Panc1 (cell line): ENCODE measurements at regions not wholly inside any gene's neighbourhood (a gene's known extent, or its start where the extent isn't known, plus 50 kb on each side); places are given as distances from the start of the nearest gene placed in this dataset.

Experiments
- CTCF ChIP-seq: fragments of 450-650 bp; IDR thresholded peaks from 2 replicates; pipeline ENCODE4 v1.5.1; 2017; ENCODE audit warnings: mild to moderate bottlenecking
- POLR2AphosphoS5 ChIP-seq: IDR thresholded peaks from 2 replicates; pipeline ENCODE4 v1.6.1; 2012; ENCODE audit warnings: mild to moderate bottlenecking, low read depth, low read length, moderate library complexity
- REST ChIP-seq, 2 experiments: IDR thresholded peaks; 2 replicates each; pipeline ENCODE4 v1.6.1; 2011 to 2012; ENCODE audit warnings: low read depth in 2 of 2, control low read depth in 1 of 2, low read length in 1 of 2, mild to moderate bottlenecking in 1 of 2, moderate library complexity in 1 of 2; ENCODE audit not compliant: insufficient read depth in 1 of 2
- SIN3A ChIP-seq: IDR thresholded peaks from 2 replicates; pipeline ENCODE4 v1.6.1; 2012; ENCODE audit warnings: low read depth, mild to moderate bottlenecking, low read length, moderate library complexity, borderline replicate concordance; ENCODE audit not compliant: insufficient read depth
- TCF7L2 ChIP-seq: IDR thresholded peaks from 2 replicates; pipeline ENCODE4 v1.6.1; 2011; ENCODE audit warnings: mild to moderate bottlenecking, low read depth, low read length, inconsistent platforms

- TF ChIP-seq CTCF (no peak), REST (IDR thresholded peaks at IDR 0.05; ENCODE audit: insufficient read depth in 1 of 2, low read depth in 2 of 2, low read length in 1 of 2) (no peak), POLR2AphosphoS5 (no peak), SIN3A (no peak), TCF7L2 (no peak)
These were observed 81.3 kb upstream of the AGR3 start for GRCh38 chr7:16963044-16963443.
